ENCODE measurements at regions not wholly inside any gene's neighbourhood (a gene's known extent, or its start where the extent isn't known, plus 50 kb on each side); places are given as distances from the start of the nearest gene placed in this dataset.
"Not testable (repeated sequence)": the region's sequence is repeated elsewhere in the genome, so short reads cannot be mapped to it uniquely, and the experiment has no call there.

GRCh38 chr9:26789959-26790358 is 102.6 kb downstream of the CAAP1 start:
- DNase-seq (ENCODE audit: low spot score), result no peak

DNA sequence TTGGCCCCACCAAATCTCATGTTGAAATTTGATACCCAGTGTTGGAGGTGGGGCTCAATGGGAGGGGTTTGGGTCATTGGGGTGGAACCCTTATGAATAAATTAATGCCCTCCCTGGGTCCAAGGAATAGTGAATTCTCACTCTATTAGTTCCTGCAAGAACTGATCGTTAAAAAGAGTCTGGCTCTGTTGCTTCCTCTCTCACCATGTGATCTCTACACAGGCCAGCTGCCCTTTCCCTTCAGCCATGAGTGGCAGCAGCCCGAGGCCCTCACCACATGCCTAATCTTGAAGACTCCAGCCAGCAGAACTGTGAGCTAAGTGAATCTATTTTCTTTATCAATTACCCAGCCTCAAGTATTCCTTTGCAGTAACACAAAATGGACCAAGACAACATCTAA is 106.0 kb downstream of the CAAP1 start:
- no peak for DNase-seq (ENCODE audit: low spot score)

DNA sequence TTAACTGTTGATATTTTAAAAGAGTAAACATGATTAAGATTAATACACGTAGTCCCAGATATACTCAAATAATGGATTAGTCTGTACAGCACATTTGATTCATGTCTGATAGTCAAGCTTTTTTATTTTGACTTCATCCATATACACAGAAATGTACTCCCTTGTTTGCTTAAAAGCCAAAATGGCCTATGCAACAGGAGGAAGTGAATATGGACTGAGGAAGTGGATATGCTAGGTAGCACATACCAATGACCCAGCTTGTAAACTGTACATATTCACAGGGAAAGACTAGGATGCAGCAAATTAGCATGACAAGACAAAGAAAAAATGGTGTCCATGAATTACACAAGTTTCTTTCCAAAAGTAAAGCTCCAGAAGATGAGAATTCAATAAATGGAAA is 109.7 kb downstream of the CAAP1 start:
- DNase-seq (ENCODE audit: low spot score), result no peak

GRCh38 chr9:26781906-26782305 is 110.7 kb downstream of the CAAP1 start:
- no peak for DNase-seq (ENCODE audit: low spot score)

DNA sequence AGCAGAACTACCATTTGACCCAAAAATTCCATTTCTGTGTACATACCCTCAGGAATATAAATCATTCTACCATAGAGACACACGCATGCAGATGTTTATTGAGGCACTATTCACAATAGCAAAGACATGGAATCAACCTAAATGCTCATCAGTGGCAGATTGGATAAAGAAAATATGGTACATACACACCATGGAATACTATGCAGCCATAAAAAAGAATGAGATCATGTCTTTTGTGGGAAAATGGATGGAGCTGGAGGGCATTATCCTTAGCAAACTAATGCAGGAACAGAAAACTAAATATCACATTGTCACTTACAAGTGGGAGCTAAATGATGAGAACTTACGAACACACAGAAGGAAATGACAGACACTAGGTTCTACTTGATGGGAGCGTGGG is 112.3 kb downstream of the CAAP1 start:
- DNase-seq (ENCODE audit: low spot score), result not testable (repeated sequence)

DNA sequence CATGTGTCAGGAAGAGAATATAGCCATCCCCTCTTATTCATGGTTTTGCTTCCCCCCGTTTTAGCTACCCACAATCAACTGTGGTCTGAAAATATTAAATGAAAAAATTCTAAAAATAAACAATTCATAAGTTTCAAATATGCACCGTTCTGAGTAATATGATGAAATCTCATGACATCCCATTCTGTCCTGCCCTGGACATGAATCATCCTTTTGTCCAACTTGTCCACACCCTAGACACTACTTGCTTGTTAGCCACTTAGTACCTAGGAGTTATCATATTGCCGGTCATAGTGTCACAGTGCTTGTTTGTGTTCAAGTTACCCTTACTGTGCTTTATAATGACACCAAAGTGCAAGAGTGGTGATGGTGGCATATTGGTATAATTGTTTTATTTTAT is 113.5 kb downstream of the CAAP1 start:
- no peak for DNase-seq (ENCODE audit: low spot score)

DNA sequence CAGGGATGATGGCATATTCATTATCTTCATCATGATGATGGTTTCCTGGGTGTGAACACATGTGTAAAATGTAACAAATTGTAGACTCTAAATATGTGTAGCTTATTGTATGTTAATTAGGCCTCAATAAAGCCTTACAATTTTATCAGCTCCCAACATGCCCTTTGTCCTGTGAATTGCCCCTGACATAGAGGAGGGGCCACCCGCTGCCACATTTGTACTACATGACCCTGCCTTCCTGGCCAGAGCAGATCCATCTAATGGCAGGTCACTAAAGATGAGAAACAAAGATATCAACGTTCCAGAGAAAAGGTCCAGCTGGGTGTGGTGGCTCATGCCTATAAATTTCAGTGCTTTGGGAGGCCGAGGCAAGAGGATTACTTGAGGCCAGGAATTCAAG is 117.2 kb downstream of the CAAP1 start:
- DNase-seq (ENCODE audit: low spot score), result no peak

DNA sequence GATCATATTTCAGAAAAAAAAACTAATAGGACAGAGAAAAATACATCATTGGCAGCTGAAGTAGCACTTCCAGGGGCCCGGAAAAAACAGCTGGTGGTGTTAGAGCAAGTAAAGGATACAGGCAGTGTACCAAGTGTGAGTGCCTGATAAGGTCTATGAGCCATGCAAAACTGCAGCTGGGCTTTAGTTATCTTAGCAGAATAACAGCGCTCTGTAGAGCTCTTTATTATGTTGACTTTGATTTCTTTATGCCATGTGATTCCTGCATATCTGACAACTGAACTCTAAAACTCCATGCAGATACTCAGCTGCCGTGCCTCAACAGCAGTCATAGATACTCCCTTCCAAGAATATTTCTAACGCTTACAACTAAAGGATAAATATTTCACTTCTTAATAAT is 119.5 kb downstream of the CAAP1 start:
- DNase-seq (ENCODE audit: low spot score), result no peak

- no peak for DNase-seq (ENCODE audit: low spot score)
These were observed 121.8 kb downstream of the CAAP1 start for GRCh38 chr9:26770821-26771220.

GRCh38 chr9:26768145-26768544 is 124.5 kb downstream of the CAAP1 start:
- DNase-seq (ENCODE audit: low spot score), result no peak

DNA sequence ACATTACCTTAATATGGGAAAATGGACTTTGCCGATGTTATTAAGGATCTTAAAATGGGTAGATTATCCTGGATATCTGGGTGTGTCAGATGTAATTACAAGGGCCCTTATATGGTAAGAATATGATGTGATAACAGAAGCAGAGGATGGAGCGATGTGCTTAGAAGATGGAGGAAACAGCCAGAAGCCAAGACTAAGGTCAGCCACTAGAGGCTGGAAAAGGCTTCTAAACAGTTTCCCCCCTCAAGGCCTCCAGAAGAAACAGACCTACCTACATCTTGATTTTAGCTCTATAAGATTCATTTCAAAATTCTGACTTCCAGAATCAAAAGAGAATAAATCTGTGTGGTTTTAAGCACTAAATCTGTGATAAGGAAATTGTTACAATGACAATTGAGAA is 131.9 kb downstream of the CAAP1 start:
- DNase-seq (ENCODE audit: low spot score), result no peak

GRCh38 chr9:26758655-26759054 is 133.9 kb downstream of the CAAP1 start:
- no peak for DNase-seq (ENCODE audit: low spot score)

DNA sequence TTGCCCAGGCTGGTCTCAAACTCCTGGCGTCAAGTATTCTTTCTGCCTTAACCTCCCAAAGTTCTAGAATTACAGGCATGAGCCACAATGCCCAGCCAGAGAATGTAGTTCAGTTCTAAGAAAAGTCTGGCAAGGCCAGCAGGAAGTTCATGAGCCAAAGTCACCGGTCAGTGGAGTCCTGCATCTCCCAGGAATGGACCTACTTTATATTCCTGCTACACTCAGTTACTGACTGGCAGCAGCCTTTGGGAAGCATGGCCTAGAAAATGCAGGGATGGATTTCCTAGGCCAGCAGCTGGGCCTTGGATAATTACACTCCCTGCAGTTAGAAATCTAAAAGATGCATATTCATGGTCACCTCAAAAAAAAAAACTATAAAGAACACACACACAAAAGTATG is 135.7 kb downstream of the CAAP1 start:
- no peak for DNase-seq (ENCODE audit: low spot score)

GRCh38 chr9:26755476-26755875 is 137.1 kb downstream of the CAAP1 start:
- DNase-seq (ENCODE audit: low spot score), result no peak

GRCh38 chr9:26754509-26755164 is 138.0 kb downstream of the CAAP1 start:
- DNase-seq (ENCODE audit: low spot score), result no peak

GRCh38 chr9:26753971-26754370 is 138.6 kb downstream of the CAAP1 start:
- no peak for DNase-seq (ENCODE audit: low spot score)

- DNase-seq (ENCODE audit: low spot score), result no peak
These were observed 142.4 kb downstream of the CAAP1 start for GRCh38 chr9:26750162-26750561.

DNA sequence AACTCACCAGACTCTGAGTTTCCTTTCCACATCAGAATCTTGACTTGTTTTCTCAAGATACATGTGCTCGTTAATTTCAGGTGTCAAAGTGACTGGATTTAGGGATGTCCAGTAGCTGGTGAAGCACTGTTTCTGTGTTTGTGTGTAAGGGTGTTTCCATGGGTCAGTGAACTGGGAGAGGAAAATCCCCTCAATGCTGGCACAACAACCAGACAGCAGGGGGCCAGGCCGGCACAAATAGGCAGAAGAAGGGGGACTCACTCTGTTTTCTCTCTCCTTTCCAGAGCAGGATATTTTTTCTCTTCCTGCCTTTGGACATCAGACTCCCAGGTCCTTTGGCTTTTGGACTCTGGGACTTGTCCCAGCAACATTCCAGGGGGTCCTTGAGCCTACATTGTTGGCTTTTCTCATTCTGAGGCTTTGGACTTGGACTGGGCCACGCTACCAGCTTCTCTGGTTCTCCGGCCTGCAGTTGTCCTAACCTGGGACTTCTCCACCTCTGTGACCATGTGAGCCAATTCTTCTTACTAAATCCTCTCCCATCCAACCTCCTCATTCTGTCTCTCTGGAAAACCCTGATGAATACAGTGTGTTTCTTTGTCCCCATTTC is 144.0 kb downstream of the CAAP1 start:
- no peak for DNase-seq (ENCODE audit: low spot score)

DNA sequence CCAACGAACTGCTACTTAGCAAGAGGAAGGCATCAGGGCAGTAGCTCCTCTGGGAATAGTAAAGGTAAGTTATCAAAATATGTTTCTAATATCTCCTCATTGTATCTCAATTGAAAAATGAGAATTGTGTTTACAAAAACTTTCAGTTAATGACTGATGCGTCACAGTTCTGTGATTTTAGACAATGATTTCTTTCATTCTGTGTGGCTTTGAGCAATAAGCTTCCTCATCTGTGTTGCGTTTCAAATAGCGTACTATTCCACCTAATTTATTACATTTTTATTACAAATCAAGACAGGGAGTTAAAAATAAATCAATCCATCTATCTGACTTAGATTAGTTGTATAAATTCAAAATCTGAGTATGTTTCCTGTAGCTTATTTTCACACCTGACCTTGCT is 145.0 kb downstream of the CAAP1 start:
- no peak for DNase-seq (ENCODE audit: low spot score)

GRCh38 chr9:26746357-26747072 is 146.1 kb downstream of the CAAP1 start:
- no peak for DNase-seq (ENCODE audit: low spot score)

DNA sequence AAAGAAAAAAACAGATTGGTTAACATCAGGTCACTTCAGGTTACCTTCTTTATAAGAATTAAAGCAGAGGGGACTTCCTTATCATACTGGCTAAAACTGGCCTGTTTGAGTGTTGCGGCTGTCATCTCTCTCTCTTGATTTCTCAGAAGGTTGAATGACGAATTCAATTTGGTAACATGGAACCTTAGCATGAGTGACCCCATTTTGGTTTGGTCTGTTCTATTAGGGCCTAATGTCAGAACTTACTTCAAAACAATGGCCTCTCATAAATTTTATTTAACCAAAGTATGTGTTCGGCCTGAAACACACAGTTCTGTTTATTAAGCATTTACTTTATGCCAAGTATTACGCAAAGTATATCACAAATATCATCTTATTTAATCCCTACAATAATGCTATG is 147.5 kb downstream of the CAAP1 start:
- DNase-seq (ENCODE audit: low spot score), result no peak

DNA sequence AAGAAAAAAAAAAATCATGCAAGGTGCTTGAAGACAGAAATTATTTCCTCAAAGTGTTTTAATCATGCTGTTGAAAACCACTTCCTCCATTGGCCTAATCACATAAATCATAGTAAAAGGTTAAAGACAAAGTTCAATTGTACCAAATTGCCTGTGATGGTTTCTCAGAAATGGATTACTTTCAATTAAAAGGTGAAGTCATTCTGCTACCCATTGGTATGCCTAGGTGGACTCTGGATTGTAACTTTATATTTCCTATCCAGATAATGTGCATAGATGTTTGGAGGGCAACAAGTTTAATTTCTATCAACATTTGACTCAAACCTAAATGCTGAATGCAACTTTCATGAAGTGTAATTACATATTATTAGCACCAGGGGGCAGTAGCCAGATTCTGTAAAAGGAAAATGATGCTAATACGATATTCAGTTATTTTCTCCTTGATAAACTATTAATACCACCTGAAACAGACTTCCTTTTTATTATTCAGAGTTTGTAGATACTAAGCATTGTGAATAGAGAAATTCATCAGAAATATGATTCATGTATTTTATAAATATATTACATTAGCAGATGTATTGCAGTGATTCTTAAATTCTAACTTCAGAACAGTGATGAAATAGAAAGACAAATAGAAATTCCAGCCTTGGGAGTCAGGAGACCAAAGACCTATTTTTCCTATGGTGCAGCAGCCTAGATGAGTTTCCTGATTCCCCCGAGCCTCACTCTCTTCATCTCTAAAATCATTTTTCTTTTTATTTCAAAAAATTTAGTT is 148.2 kb downstream of the CAAP1 start:
- no peak for DNase-seq (ENCODE audit: low spot score)
